HL-60 (cell line): ENCODE measurements at regions not wholly inside any gene's neighbourhood (a gene's known extent, or its start where the extent isn't known, plus 50 kb on each side); places are given as distances from the start of the nearest gene placed in this dataset.

Source experiments
- CTCF ChIP-seq: IDR thresholded peaks from one replicate; pipeline ENCODE4 v1.5.1; 2011; ENCODE audit warnings: low read length, control low read depth, inconsistent platforms; ENCODE audit not compliant: insufficient read depth
- GABPA ChIP-seq: IDR thresholded peaks from 2 replicates; pipeline ENCODE4 v1.6.1; 2012; ENCODE audit warnings: low read depth
- POLR2AphosphoS5 ChIP-seq: IDR thresholded peaks from 2 replicates; pipeline ENCODE4 v1.6.1; 2012; ENCODE audit warnings: low read depth
- REST ChIP-seq: IDR thresholded peaks from 2 replicates; pipeline ENCODE4 v1.6.1; 2012; ENCODE audit warnings: low read depth; ENCODE audit not compliant: insufficient replicate concordance
- SPI1 ChIP-seq: IDR thresholded peaks from 2 replicates; pipeline ENCODE4 v1.6.1; 2012; ENCODE audit warnings: low read depth, mild to moderate bottlenecking, borderline replicate concordance

GRCh38 chr12:115207216-115207915 lies 523.4 kb upstream of the TBX3 start:
- TF ChIP-seq REST (no peak), CTCF (no peak), GABPA (no peak), POLR2AphosphoS5 (no peak), SPI1 (no peak)
